ENCODE measurements at regions not wholly inside any gene's neighbourhood (a gene's known extent, or its start where the extent isn't known, plus 50 kb on each side); places are given as distances from the start of the nearest gene placed in this dataset.

GRCh38 chr6:168989421-168989820 is 264.2 kb downstream of the THBS2 start:
- FAIRE-seq (no peak), DNase-seq (ENCODE audit: extremely low spot score, insufficient read length, low read depth) (no peak)

- FAIRE-seq (no peak), DNase-seq (ENCODE audit: extremely low spot score, insufficient read length, low read depth) (no peak)
Observed at GRCh38 chr6:168988801-168989200, 264.8 kb downstream of the THBS2 start.

- DNase-seq (ENCODE audit: extremely low spot score, insufficient read length, low read depth), result no peak
- FAIRE-seq, result no peak
Observed at GRCh38 chr6:168988280-168988679, 265.4 kb downstream of the THBS2 start.

GRCh38 chr6:168985705-168986104 is 267.9 kb downstream of the THBS2 start:
- FAIRE-seq (no peak), DNase-seq (ENCODE audit: extremely low spot score, insufficient read length, low read depth) (no peak)

- FAIRE-seq (no peak), DNase-seq (ENCODE audit: extremely low spot score, insufficient read length, low read depth) (no peak)
Observed at GRCh38 chr6:168983925-168984324, 269.7 kb downstream of the THBS2 start.

- no peak for FAIRE-seq
- DNase-seq (ENCODE audit: extremely low spot score, insufficient read length, low read depth), result no peak
Observed at GRCh38 chr6:168981187-168981586, 272.5 kb downstream of the THBS2 start.

GRCh38 chr6:168979254-168979653 is 274.4 kb downstream of the THBS2 start:
- DNase-seq (ENCODE audit: extremely low spot score, insufficient read length, low read depth), result no peak
- no peak for FAIRE-seq

GRCh38 chr6:168972128-168972527 is 281.5 kb downstream of the THBS2 start:
- no peak for FAIRE-seq

GRCh38 chr6:168971549-168971948 is 282.1 kb downstream of the THBS2 start:
- DNase-seq (ENCODE audit: extremely low spot score, insufficient read length, low read depth), result no peak
- FAIRE-seq, result no peak

More at GRCh38 chr6:168972128-168972527, 281.5 kb downstream of the THBS2 start:
- DNase-seq (ENCODE audit: extremely low spot score, insufficient read length, low read depth), result no peak

GRCh38 chr6:168968801-168969200 is 284.8 kb downstream of the THBS2 start:
- FAIRE-seq (no peak), DNase-seq (ENCODE audit: extremely low spot score, insufficient read length, low read depth) (no peak)

GRCh38 chr6:168968228-168968627 is 285.4 kb downstream of the THBS2 start:
- DNase-seq (ENCODE audit: extremely low spot score, insufficient read length, low read depth) (no peak), FAIRE-seq (no peak)

- no peak for DNase-seq (ENCODE audit: extremely low spot score, insufficient read length, low read depth)
- FAIRE-seq, result no peak
Observed at GRCh38 chr6:168967281-168967925, 286.2 kb downstream of the THBS2 start.

- FAIRE-seq (no peak), DNase-seq (ENCODE audit: extremely low spot score, insufficient read length, low read depth) (no peak)
Observed at GRCh38 chr6:168964138-168964835, 289.4 kb downstream of the THBS2 start.

- no peak for FAIRE-seq
- no peak for DNase-seq (ENCODE audit: extremely low spot score, insufficient read length, low read depth)
Observed at GRCh38 chr6:168962886-168963285, 290.8 kb downstream of the THBS2 start.

- FAIRE-seq (no peak), DNase-seq (ENCODE audit: extremely low spot score, insufficient read length, low read depth) (no peak)
Observed at GRCh38 chr6:168961264-168961656, 292.4 kb downstream of the THBS2 start.

- FAIRE-seq (no peak), DNase-seq (ENCODE audit: extremely low spot score, insufficient read length, low read depth) (no peak)
Observed at GRCh38 chr6:168960551-168961263, 292.9 kb downstream of the THBS2 start.

- DNase-seq (ENCODE audit: extremely low spot score, insufficient read length, low read depth) (no peak), FAIRE-seq (no peak)
Observed at GRCh38 chr6:168959696-168960095, 293.9 kb downstream of the THBS2 start.

- DNase-seq (ENCODE audit: extremely low spot score, insufficient read length, low read depth) (peak; percentile 9), FAIRE-seq (peak; percentile 15)
Observed at GRCh38 chr6:168956884-168957730, 296.5 kb downstream of the THBS2 start.

- DNase-seq (ENCODE audit: extremely low spot score, insufficient read length, low read depth), result no peak
- FAIRE-seq, result no peak
Observed at GRCh38 chr6:168956141-168956838, 297.4 kb downstream of the THBS2 start.

- no peak for FAIRE-seq
- DNase-seq (ENCODE audit: extremely low spot score, insufficient read length, low read depth), result no peak
Observed at GRCh38 chr6:168953461-168953860, 300.2 kb downstream of the THBS2 start.
